ENCODE measurements at regions not wholly inside any gene's neighbourhood (a gene's known extent, or its start where the extent isn't known, plus 50 kb on each side); places are given as distances from the start of the nearest gene placed in this dataset.
"Not testable (repeated sequence)": the region's sequence is repeated elsewhere in the genome, so short reads cannot be mapped to it uniquely, and the experiment has no call there.

GRCh38 chr2:13354031-13354430, 637.3 kb downstream of the TRIB2 start:
- Mint-ChIP-seq H3K4me1 (no peaks in the 10 kb centered on the region), H3K36me3 (no peaks in the 10 kb centered on the region), H3K27ac (no peak overlapping the region), H3K9me3 (no peaks in the 10 kb centered on the region; the same call in 1 of the 2 replicates), H3K4me3 (no peak overlapping the region), H3K27me3 (ENCODE audit: low read depth) (no peaks in the 10 kb centered on the region)
- TF ChIP-seq USF1 (CRISPR knock-in tag; IDR thresholded peaks at IDR 0.05) (no peak), AR (CRISPR knock-in tag; IDR thresholded peaks at IDR 0.05) (no peak), E2F5 (CRISPR knock-in tag; IDR thresholded peaks at IDR 0.05) (no peak), ZMAT4 (CRISPR knock-in tag; IDR thresholded peaks at IDR 0.05) (no peak), E2F4 (CRISPR knock-in tag; IDR thresholded peaks at IDR 0.05; ENCODE audit: borderline replicate concordance, low read depth) (no peak), CREM (CRISPR knock-in tag; IDR thresholded peaks at IDR 0.05) (no peak), ZNF281 (CRISPR knock-in tag; IDR thresholded peaks at IDR 0.05) (no peak), GTF2I (CRISPR knock-in tag; conservative IDR thresholded peaks at IDR 0.05) (no peak), USF2 (CRISPR knock-in tag; IDR thresholded peaks at IDR 0.05) (no peak), ZNF263 (CRISPR knock-in tag; IDR thresholded peaks at IDR 0.05; ENCODE audit: low read depth) (no peak), FOXK1 (CRISPR knock-in tag; IDR thresholded peaks at IDR 0.05) (no peak), TCF7 (CRISPR knock-in tag; IDR thresholded peaks at IDR 0.05; ENCODE audit: low read depth) (no peak), PRRX2 (CRISPR knock-in tag; IDR thresholded peaks at IDR 0.05) (no peak)
- CTCF ChIA-PET, result no interaction called here
- DNase-seq (ENCODE audit: low spot score) (no peak), ATAC-seq (no peak)
- POLR2A ChIA-PET, result no interaction called here

GRCh38 chr2:13381928-13382327, 665.2 kb downstream of the TRIB2 start:
- H3K9me3 Mint-ChIP-seq; H3K4me1 Mint-ChIP-seq; ATAC-seq; H3K36me3 Mint-ChIP-seq; H3K4me3 Mint-ChIP-seq; DNase-seq (ENCODE audit: low spot score); POLR2A ChIA-PET; CTCF ChIA-PET; H3K27ac Mint-ChIP-seq; H3K27me3 Mint-ChIP-seq (ENCODE audit: low read depth): not testable (repeated sequence)

GRCh38 chr2:13389172-13389571, 672.4 kb downstream of the TRIB2 start:
- CTCF ChIA-PET, H3K9me3 Mint-ChIP-seq: not testable (repeated sequence)

More at GRCh38 chr2:13389172-13389571, 672.4 kb downstream of the TRIB2 start:
- H3K4me1 Mint-ChIP-seq; H3K27me3 Mint-ChIP-seq (ENCODE audit: low read depth); POLR2A ChIA-PET; H3K4me3 Mint-ChIP-seq; ATAC-seq; H3K27ac Mint-ChIP-seq; DNase-seq (ENCODE audit: low spot score); H3K36me3 Mint-ChIP-seq: not testable (repeated sequence)

Measured in WTC11 (cell line).